ENCODE measurements at regions not wholly inside any gene's neighbourhood (a gene's known extent, or its start where the extent isn't known, plus 50 kb on each side); places are given as distances from the start of the nearest gene placed in this dataset.
"Not testable (repeated sequence)": the region's sequence is repeated elsewhere in the genome, so short reads cannot be mapped to it uniquely, and the experiment has no call there.

DNA sequence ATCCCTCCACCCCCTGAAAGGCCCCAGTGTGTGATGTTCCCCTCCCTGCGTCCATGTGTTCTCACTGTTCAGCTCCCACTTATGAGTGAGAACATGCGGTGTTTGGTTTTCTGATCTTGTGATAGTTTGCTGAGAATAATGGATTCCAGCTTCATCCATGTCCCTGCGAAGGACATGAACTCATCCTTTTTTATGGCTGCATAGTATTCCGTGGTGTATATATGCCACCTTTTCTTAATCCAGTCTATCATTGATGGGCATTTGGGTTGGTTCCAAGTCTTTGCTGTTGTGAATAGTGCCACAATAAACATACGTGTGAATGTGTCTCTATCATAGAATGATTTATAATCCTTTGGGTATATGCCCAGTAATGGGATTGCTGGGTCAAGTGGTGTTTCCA is 55.8 kb upstream of the IRX2 start:
- TF ChIP-seq, protein P1, sequence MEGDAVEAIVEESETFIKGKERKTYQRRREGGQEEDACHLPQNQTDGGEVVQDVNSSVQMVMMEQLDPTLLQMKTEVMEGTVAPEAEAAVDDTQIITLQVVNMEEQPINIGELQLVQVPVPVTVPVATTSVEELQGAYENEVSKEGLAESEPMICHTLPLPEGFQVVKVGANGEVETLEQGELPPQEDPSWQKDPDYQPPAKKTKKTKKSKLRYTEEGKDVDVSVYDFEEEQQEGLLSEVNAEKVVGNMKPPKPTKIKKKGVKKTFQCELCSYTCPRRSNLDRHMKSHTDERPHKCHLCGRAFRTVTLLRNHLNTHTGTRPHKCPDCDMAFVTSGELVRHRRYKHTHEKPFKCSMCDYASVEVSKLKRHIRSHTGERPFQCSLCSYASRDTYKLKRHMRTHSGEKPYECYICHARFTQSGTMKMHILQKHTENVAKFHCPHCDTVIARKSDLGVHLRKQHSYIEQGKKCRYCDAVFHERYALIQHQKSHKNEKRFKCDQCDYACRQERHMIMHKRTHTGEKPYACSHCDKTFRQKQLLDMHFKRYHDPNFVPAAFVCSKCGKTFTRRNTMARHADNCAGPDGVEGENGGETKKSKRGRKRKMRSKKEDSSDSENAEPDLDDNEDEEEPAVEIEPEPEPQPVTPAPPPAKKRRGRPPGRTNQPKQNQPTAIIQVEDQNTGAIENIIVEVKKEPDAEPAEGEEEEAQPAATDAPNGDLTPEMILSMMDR (IDR thresholded peaks at IDR 0.05): not testable (repeated sequence)
- not testable (repeated sequence) for TF ChIP-seq POLR2A (IDR thresholded peaks at IDR 0.05)

Data from body of pancreas (tissue), 4 donors.